ENCODE measurements at regions not wholly inside any gene's neighbourhood (a gene's known extent, or its start where the extent isn't known, plus 50 kb on each side); places are given as distances from the start of the nearest gene placed in this dataset.

- no peaks in the 10 kb centered on the region for H3K9me3 ChIP-seq
- TF ChIP-seq CTCF (IDR thresholded peaks at IDR 0.05): no peak
These were observed 773.0 kb downstream of the MTRR start for GRCh38 chr5:8641786-8642505.

GRCh38 chr5:8644377-8644776, 775.4 kb downstream of the MTRR start:
- Histone ChIP-seq H3K27ac (no peak overlapping the region), H3K36me3 (no peaks in the 10 kb centered on the region), H3K4me1 (no peaks in the 10 kb centered on the region), H3K27me3 (no peaks in the 10 kb centered on the region), H3K4me3 (no peak overlapping the region), H3K9me3 (no peaks in the 10 kb centered on the region)
- no peak for TF ChIP-seq CTCF (IDR thresholded peaks at IDR 0.05)
- no peak for DNase-seq (ENCODE audit: low spot score)

More at GRCh38 chr5:8641786-8642505, 773.0 kb downstream of the MTRR start:
- Histone ChIP-seq H3K27ac (no peak overlapping the region), H3K4me3 (no peak overlapping the region), H3K4me1 (no peaks in the 10 kb centered on the region), H3K27me3 (no peaks in the 10 kb centered on the region), H3K36me3 (no peaks in the 10 kb centered on the region)
- no peak for DNase-seq (ENCODE audit: low spot score)

- no peaks in the 10 kb centered on the region for H3K36me3 ChIP-seq
- no peak for TF ChIP-seq CTCF (IDR thresholded peaks at IDR 0.05)
- no peak overlapping the region for H3K27ac ChIP-seq
- H3K27me3 ChIP-seq: no peaks in the 10 kb centered on the region
- DNase-seq (ENCODE audit: low spot score): no peak
- no peaks in the 10 kb centered on the region for H3K4me1 ChIP-seq
- no peaks in the 10 kb centered on the region for H3K9me3 ChIP-seq
- H3K4me3 ChIP-seq: no peak overlapping the region
These were observed 778.2 kb downstream of the MTRR start for GRCh38 chr5:8647111-8647510.

GRCh38 chr5:8650186-8650585, 781.2 kb downstream of the MTRR start:
- H3K4me1 ChIP-seq: no peaks in the 10 kb centered on the region
- no peaks in the 10 kb centered on the region for H3K9me3 ChIP-seq
- TF ChIP-seq CTCF (IDR thresholded peaks at IDR 0.05): no peak
- H3K36me3 ChIP-seq: no peaks in the 10 kb centered on the region
- no peak for DNase-seq (ENCODE audit: low spot score)
- no peak overlapping the region for H3K27ac ChIP-seq
- no peaks in the 10 kb centered on the region for H3K27me3 ChIP-seq
- H3K4me3 ChIP-seq: no peak overlapping the region

GRCh38 chr5:8660133-8660893, 791.4 kb downstream of the MTRR start:
- H3K27me3 ChIP-seq: no peaks in the 10 kb centered on the region
- H3K9me3 ChIP-seq: no peaks in the 10 kb centered on the region
- no peak for DNase-seq (ENCODE audit: low spot score)
- H3K36me3 ChIP-seq: no peaks in the 10 kb centered on the region
- H3K27ac ChIP-seq: no peak overlapping the region
- no peak overlapping the region for H3K4me3 ChIP-seq
- no peaks in the 10 kb centered on the region for H3K4me1 ChIP-seq
- TF ChIP-seq CTCF (IDR thresholded peaks at IDR 0.05): no peak
